ENCODE measurements at regions not wholly inside any gene's neighbourhood (a gene's known extent, or its start where the extent isn't known, plus 50 kb on each side); places are given as distances from the start of the nearest gene placed in this dataset.

DNA sequence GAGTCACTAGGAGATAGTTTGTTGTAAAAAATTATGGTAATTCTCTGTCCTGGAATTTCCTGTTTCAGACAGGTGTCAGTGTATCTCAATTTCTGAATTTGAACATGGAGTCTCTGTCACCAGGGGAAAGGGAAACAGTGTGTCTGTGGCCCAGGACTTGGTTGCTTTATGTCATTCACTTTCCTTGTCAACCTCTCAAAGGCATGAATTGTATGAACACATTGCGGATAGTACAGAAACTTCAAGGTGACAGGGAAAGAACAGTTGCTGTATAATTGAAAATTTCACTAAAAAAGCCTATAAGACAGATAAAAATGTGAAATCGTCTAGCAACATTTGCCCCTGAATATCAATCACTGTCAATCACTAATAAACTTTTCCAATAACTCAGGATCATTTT, 175.0 kb upstream of the DPH6 start:
- no peak for TF ChIP-seq CTCF (IDR thresholded peaks at IDR 0.05)
- no peak for TF ChIP-seq POLR2A (IDR thresholded peaks at IDR 0.05)
